ENCODE measurements at regions not wholly inside any gene's neighbourhood (a gene's known extent, or its start where the extent isn't known, plus 50 kb on each side); places are given as distances from the start of the nearest gene placed in this dataset.

DNA sequence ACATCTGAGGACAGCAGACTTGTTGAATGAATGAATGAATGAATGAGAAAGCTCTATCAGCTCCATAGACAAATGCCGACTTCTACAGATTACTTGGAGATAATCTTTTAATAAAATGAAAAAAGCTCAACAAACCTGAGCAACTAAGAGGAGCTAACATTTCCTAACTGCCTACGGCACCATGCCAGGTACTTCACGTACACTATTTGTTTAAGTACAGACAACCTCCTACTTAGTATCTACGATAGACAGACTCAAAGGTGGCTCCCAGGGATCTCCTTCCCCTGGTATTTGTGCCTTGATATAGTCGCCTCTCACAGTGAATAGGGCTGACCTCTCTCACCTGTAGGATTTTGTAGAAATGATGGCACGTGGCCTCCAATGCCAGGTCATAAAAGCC lies 412.2 kb upstream of the FAT1 start:
- ATAC-seq = no peak

DNA sequence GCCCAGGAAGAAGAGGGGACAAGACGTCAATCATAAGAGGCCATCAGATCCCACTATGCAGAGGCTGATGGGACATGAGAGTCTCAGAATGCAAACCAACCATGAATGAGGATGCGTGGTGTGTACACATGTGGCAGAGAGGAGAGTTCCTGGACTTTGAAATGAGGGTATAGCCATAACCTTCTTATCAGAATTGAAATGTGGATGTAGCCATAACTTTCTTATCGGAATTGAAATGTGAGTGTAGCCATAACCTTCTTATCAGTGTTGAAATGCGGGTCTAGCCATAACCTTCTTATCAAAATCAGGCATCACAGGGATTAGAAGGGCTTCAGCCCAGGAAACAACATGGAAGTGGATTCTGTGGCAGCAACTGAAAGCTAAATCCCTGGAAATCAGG lies 415.5 kb upstream of the FAT1 start:
- ATAC-seq = no peak

DNA sequence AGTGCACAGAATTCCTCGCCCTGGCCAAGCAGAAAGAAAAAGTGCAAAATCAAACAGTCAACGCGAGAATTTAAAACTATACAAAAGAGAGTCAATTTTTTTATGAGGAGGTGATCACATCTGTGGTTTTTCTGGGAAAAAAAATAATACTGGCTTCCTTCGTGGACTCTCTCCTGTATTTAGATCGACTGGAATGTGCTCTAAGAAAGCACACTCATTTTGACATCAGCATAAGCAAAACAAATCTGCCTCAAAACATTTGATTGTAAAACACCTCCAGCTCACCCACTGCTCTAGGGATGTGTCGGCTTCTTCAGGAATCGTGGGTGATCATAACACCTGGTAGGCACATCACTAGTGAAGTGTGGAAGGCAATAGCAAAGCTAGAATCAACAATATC lies 417.4 kb upstream of the FAT1 start:
- ATAC-seq = no peak

DNA sequence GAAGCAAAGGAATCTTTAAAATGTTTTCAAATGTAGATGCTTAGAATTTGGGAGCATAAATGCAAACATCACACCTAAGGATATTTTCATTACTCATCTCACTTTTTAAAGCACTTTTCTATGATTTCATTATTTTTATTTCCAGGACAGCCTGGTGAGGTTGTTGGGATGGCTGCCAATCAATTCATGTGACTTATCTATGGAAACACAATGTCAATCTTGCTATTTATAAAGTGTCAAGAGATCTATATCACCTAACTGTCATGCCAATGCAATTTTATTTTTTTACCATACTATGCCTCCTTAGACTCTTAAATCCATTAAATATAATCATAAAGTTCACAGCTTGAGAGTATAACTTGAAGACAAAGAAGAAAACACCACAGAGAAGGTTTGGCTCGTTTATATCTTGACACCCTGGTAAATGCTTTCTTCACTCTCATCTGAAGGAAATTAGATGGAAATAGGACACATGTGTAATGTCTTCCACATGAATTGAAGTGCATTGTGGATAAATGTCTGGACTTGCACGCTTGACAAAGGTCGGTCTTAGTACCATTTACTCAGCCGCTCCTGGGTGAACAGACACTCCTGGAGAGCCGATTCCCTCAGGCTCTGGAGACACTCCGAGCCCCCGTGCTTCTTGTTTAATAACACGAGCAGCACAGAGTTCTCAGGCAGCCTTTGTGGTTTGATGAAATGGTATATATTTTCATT lies 425.7 kb upstream of the FAT1 start:
- no peak for ATAC-seq

DNA sequence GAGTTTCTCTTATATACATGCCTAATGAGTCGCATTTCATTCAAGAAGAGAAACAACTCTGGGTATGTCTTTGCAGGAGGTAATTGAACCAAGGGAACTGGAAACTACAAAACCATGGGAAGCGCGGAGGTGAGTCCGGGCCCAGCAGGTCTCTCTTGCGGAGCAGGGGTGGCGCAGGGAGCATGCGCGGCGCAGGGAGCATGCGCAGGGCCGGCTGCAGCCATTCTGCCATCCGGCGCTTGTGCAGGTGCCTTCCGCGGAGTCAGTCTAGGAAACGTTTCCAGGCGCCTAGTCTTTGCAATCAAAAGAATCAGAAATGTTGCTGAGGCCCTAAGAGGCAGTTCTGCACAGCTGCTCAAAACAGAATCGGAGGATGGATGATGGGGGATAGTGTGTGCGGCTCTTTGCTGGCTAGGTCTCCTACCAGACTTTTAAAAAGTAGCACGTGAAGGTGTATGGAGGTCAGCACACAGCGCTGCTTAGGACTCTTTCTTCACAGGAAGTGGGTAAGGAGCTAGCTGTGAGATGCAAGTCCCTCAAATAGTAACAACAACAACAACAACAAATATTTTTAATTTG lies 433.8 kb upstream of the FAT1 start:
- ATAC-seq = no peak

DNA sequence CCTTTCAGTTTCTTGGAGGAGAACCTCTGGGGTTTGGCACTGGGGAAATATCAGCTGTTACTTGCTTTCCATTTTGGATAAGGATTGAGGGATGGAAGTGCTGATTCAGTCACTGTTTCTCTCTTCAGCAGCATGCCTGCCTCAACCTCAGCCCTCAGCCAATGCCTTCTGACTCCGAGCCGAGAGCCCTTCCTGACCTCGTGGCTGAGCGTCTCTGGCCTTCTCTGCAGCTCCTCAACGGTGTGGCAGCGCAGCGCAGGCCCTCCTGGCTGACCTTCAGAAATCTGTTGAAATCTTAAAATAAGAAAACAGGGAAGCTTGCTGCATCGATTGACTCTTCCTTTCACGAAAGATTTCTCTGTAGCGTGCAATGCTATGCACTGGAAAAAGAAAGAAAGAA lies 434.3 kb upstream of the FAT1 start:
- ATAC-seq = no peak

DNA sequence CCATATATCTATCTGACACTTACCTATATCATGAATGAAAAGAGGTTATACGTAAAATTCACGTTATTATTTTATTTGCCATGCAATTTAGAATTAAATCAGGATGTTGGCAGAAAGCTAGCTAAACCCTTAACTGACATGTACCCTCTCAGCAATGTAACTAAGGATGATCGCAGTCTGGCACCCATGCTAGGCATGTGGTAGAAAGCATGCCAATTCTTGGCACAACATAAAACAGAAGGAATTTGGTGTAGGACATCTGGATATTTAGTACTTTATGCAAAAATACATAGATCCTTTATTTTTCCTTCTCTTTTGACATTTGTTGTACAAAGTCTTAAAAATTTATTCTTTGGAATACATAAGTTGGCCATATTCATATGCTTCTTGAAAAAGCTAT lies 436.8 kb upstream of the FAT1 start:
- ATAC-seq = no peak

DNA sequence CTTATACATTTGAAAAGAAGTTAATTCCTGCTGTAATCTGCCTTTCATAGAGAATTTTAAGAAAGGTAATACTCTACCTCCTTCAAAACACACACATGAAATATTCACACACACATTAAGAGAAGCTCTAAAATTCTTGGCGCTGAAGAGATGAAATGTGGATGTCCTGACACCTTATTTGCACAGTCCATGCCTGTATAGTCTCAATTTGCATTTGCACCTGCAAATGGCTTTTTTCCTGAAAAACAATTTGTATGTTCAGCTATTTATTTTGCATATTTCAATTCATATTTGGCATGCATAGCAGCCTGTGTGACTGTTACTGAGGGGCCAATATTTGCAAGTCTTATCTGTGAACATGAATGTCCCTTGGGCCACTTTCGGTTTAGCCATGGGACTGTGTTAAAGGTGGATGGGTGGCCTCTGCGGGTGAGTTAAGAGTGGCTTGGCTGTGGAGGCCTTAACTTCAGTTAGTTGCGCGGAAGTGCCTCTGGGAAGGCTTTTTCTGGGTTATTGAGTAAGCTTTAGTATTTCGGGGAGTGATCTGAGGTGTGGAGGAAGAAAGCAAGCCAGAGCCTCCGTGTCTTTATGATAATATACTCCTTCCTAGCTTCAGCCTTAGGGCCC lies 443.3 kb upstream of the FAT1 start:
- ATAC-seq = no peak

DNA sequence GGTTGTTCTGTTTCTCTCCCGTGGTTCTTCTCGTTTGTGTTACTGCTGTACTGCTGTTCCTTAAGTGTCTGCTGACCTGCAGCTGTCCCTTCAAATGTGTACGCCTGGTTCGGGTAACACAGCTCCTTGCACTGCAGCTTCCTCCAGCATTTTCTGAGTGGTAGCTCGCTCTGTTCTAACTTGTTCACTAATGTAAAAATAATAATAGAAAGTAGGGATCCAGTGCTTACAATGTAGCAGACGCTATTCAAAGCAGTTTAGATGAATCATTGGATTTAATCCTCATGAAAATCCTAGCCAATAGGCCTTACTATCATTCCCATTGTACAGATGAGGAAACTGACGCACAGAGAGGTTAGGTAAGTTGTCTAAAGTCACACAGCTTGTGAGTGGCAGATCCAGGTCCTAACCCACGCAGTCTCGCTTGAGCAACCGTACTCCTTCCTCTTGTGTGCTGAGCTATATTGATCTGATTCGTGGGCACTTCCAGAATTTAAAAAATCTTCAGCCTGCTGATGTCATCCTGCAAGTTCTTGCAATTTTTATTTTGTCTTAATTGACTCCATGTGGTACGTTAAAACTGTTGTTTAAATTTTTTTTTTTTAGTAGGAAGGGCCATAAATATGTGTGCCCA lies 448.2 kb upstream of the FAT1 start:
- peak; percentile 97 for ATAC-seq

DNA sequence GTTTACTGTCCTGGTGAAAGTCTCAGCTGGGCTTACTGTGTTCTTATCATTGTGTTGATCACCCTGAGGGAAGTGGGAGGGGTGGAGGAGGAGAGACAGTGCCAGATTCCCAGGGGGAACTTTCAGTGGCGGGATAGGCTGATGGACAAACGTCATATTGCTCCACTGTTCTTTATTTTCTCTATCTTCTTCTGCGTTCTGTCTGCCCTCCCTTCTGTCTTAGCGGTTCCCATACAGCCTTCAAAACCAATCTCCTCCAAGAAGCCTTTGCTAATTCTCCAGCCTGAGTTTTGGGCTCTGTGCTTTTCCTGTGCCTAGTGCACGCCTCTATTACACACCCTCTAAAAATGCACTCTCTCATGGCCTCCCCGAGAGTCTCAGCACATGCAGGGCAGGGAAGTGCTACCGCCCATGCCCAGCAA lies 448.7 kb upstream of the FAT1 start:
- peak; percentile 56 for ATAC-seq

DNA sequence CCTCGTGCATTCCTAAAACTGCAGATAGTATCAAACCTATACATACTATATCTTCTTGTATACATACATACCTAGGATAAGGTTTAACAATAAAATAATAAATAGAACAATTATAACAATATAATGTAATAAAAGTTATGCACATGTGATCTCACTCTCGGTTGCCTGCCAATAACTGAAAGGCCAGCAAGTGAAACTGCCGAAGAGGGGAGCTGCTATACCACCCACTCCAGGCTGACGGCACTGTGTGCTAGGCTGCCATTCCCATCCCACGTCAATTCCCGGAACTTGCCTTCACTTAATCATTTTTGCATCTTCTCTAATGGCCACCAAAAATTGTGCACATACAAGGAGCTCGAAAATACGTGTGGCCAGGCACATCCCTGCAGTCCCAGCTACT lies 451.1 kb upstream of the FAT1 start:
- ATAC-seq = no peak

DNA sequence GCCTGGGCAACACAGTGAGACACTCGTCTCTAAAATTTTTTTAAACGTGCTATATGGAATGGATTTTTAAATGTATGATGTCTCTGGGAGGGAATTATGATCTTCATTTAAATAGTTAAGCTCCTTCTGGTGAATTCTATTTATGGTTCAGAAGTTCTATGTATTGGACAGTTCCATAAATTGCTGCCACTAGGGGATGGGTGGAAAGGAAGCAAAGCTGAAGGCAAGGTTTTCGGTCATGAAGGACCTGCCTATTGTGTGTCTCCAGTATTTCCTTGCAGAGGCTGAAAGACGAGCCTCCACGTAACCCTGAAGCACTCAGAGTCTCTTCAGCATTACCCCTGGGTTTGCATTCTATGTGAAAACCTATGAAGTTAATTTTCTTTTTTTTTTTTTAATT lies 451.5 kb upstream of the FAT1 start:
- no peak for ATAC-seq

DNA sequence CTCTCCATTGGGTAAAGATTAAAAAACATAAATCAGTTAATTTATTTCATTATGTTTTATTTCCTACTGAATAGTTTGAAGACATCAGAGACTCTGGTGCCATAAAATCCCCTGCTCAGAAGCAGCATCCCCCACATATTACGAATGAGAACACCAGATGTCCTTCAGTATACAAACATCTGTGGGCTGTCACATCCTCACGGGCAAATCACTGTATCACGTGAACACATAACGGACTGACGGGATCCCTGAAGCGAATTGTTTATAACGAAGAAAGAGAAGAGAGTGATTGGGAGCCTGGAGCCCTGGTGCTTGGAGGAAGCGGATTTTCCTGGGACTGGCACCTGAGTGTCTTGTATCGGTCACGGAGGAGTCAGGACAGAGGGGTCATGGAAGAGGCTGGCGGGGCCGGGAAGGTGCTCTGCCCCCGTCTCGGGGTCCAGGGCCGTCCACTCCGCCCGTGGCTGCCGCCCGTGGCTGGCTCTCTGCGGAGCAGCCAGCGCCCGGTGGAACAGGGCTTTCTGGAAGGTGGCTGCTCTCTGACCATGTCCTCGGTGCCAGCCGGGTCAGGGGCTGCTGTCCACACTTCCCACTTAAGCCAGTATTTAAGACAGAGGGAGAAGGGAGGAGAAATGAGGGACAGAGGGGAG lies 452.7 kb upstream of the FAT1 start:
- ATAC-seq = no peak

DNA sequence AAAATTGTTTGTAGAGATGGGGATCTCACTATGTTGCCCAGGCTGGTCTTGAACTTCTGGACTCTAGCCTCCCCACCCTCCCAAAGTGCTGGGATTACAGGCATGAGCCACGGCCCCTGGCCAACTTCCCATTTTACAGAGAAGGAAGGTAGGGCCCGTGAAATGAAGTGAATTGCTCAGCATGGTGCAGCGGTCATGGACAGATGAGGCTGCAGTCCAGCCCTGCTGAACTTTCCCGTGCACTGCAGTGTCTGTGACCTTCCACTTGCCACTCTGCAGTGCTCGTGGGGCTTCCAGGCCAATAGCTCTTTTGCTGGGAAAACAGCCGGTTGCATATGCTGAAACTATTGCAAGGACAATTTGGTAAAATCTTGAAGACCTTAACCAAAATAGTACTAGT lies 454.4 kb upstream of the FAT1 start:
- ATAC-seq = no peak

DNA sequence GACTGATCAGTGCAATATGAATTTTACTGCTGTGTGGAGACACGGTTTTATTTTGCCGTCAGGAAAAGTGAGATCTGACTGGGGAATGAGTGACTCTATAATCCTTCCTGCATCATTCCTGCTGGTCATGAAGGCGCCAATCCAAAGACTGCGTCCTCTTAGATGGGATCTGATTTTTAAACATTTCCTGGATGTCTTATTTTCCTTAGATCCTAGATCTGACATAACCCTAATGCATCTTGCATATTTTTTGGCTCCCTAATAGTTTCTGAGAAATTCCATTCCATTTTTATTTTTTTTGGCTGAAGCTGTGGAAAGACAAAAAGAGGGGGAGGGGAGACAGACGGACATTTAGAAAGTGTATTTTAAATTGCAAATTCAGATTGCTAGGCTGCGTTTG lies 454.9 kb upstream of the FAT1 start:
- ATAC-seq = no peak

DNA sequence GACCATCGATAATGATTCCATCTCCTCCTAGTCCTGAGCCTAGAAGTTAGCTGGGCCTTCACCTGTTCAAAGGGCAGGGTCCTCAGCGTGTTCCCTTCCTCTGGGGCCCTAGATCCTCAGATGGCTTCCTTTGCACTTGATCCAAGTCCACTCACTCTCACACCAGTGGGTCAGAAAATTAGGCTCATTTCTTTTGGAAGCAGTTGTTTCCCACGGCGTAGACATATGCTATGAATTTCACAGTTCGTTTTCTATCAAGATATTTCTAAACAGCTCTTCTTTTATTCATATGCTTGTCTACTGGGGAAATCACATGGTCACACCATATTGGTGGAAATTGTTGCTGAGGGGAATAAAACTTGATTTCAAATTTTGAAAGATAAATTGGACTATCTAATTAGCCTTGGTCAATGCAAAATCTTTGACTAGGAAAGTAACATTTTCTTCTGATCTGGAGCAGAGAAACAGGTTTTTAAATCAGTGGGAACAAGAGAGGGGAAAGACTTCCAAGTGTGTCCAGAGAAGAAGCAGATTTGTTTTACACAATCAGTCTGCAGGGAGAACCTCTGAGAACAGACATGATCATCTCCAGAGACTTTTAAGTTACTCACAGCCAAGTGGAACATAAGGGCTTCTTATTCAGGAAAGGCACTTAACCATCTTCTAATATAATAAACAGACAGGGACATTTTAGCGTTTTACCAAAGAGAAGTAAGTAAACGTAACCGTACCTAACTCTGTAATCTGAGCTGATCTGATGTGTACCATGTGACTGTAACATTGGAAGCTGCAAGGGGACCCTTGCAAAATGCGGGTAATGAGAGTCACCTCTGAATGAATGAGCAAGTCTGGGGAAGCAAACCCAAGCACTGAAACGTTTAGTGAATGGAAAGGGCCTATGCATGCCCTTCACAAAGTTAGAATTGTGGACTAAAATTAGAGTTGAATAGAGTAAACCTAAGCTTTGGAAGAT lies 455.7 kb upstream of the FAT1 start:
- ATAC-seq = no peak

DNA sequence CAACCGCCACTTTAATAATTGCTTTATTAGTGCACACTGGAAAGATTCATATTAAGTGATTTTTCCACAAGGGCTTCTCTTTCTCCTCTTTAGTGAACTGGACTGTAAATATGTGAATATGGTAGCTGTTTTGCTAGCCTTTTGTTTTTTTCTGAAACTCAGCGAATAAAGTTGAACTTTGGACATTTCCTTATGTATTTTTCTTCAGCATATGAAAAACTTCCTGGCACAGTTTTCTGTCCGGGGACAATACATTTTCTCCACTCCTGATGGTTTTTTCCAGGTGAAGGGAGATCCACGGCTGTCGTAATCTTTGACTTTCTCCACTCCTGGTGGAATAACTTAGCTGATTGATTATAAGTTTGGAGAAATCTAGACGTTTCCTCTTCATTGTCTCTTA lies 457.4 kb upstream of the FAT1 start:
- ATAC-seq = no peak

DNA sequence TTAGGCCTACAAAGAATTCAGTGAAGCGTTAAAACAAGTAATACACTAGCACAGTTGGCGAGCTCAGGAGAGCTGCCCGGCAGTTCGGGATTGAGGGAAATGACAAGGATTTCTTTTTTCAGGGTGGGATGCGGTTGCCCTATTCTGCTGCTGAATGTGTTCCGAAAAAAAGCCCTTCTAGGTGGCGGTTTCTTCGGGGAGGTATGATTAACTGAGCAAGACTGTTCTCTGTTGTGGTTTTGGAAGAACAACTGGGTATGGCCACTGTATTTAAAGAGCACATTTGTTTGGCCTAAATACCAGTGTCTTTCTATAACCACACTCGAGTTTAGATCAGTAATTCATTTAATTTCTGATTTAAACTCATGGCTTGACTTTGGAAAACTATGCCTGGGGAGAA lies 459.7 kb upstream of the FAT1 start:
- no peak for ATAC-seq

DNA sequence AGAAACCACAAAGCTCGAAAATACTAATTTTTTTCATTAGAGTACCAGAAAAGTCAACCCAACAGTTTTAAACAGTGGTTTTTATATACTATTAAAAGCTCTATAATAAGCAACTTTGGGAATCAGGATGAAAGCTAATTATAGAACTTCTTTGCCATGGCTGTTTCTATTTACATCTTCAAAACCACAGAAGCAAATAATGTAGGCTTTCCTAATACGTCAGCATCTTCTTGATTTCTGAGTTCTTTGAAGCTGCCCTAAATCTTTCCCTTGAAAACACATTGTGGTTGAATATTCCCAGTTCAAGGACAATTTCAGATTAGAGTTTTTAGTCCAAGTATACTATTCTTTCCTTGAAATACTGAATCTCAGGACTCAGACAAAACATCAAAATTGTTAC lies 460.2 kb upstream of the FAT1 start:
- ATAC-seq = no peak

DNA sequence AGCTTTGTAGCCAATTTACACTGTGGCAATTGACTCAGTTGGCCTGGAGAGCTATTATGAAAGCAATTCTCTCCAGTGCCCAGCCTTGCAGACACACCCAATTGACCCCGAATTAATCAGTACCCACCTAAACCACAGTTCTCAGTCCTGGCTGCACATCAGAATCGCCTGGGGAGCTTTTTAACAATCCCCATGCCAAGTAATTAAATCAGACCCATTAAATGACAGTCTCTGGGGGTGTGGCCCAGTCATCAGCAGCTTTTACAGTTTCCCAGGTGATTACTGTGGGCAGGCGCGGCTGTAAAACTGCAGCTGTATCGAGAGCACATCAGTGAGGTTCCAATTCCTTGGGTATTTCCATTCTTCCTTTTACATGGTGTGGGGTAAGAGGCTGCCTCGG lies 460.9 kb upstream of the FAT1 start:
- ATAC-seq = peak; percentile 32

DNA sequence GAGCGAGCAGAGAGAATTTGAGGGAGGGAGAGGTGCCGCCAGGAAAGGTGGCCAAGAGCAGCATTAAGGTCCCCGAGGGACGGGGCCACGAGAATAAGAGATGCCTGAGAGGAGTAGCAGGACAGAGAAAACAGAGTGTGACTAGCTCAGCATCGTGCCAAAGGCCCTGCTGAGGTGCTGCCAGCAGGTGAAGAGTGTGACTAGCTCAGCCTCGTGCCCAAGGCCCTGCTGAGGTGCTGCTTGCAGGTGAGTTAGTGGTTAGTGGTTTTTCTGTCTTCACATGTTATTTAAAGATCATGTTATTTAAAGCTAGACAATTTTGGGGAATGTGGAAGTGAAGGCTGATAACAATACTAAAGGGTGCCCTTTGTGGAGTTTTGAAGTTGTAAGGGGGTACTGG lies 464.5 kb upstream of the FAT1 start:
- no peak for ATAC-seq

DNA sequence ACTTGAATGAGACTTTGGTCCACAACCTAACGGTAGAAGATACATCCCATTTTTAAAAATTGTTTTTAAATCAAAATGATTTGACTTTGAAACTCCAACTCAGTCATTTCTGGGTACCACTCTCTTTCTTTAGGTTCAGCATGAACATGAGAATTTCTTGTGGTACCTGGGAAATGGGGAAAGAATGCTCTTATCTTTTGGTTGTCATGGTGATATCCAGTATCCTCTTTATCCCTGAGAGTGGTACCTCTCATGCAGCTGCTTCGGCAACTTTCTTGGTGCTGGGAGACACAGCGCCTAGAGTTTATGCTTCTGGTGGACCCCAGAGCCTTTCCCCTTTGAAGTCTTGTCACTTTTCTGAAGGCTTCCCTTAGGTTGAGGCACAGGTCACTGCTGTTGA lies 465.1 kb upstream of the FAT1 start:
- no peak for ATAC-seq
